ENCODE measurements at regions not wholly inside any gene's neighbourhood (a gene's known extent, or its start where the extent isn't known, plus 50 kb on each side); places are given as distances from the start of the nearest gene placed in this dataset.

GRCh38 chr2:47660168-47660567, 89.4 kb upstream of the KCNK12 start:
- Histone ChIP-seq H3K9me3 (replicated peaks in 1 of 3) (no peaks in the 10 kb centered on the region), H3K4me3 (no peak overlapping the region), H3K27me3 (no peaks in the 10 kb centered on the region), H3K36me3 (replicated peaks in 1 of 2) (no peaks in the 10 kb centered on the region), H3K4me1 (replicated peaks in 1 of 2) (no peaks in the 10 kb centered on the region), H3K27ac (no peak overlapping the region)
- TF ChIP-seq CTCF (IDR thresholded peaks at IDR 0.05) (no peak), POLR2A (IDR thresholded peaks at IDR 0.05) (no peak)
- 76 to 87% (median 79%) methylated on average over 3 of the region's 3 CpGs for WGBS, 4 donors
- intact Hi-C loops (cut with DNase I), result no loop called here
- DNase-seq, result no peak

- Histone ChIP-seq H3K27ac (no peak overlapping the region), H3K27me3 (no peaks in the 10 kb centered on the region), H3K9me3 (replicated peaks in 1 of 3) (no peaks in the 10 kb centered on the region), H3K4me1 (replicated peaks in 1 of 2) (no peaks in the 10 kb centered on the region), H3K36me3 (replicated peaks in 1 of 2) (no peaks in the 10 kb centered on the region), H3K4me3 (no peak overlapping the region)
- WGBS, 4 donors, result 76 to 89% (median 82%) methylated on average over 6 to 9 of the region's 9 CpGs
- no peak for DNase-seq
- intact Hi-C loops (cut with DNase I), result no loop called here
- no peak for TF ChIP-seq CTCF (IDR thresholded peaks at IDR 0.05)
- TF ChIP-seq POLR2A (IDR thresholded peaks at IDR 0.05), result no peak
Observed at GRCh38 chr2:47658646-47659320, 88.0 kb upstream of the KCNK12 start.

- TF ChIP-seq CTCF (IDR thresholded peaks at IDR 0.05) (no peak), POLR2A (IDR thresholded peaks at IDR 0.05) (no peak)
- Histone ChIP-seq H3K27me3 (no peaks in the 10 kb centered on the region), H3K4me3 (no peak overlapping the region), H3K9me3 (replicated peaks in 1 of 3) (no peaks in the 10 kb centered on the region), H3K4me1 (replicated peaks in 1 of 2) (no peaks in the 10 kb centered on the region), H3K36me3 (replicated peaks in 1 of 2) (no peaks in the 10 kb centered on the region), H3K27ac (no peak overlapping the region)
- no peak for DNase-seq
- WGBS, 4 donors, result 71 to 86% (median 84%) methylated on average over 6 to 7 of the region's 7 CpGs
- intact Hi-C loops (cut with DNase I), result no loop called here
Observed at GRCh38 chr2:47657886-47658489, 87.2 kb upstream of the KCNK12 start.

DNA sequence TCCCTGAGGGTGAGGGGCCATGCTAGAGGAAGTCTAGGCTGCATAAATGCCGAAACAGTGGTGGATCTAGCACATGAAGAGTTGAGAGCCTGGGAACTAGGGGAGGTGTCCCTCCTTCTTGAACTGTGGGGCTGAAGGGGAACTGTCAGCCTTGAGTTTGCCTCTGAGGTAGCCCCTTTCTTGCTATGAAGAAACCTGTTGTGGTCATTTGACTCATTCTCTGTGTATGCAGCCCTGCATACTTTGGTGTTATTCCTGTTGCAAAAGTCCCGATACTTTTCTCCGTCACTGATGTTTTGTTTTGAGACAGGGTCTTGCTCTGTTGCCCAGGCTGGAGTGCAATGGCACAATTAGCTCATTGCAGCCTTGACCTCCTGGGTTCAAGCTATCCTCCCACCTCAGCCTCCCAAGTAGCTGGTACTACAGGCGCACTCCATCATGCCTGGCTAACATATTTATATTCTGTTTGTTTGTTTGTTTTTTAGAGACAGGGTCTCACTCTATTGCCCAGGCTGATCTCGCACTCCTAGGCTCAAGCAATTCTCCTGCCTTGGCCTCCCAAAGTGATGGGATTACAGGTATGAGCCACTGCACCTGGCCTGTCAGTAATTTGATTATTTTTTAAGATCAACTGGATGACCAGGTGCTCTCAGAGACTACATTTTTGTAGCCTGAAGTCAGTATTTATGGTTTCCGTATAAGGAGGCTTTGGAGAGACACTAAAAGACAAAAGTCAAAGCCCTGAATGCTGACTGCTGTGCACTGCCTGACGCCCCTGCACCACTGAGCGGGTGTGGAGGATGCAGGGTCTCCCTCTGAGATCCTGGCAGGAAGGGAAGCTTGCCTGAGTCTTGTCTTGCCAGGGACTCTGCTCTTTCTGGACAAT, 86.2 kb upstream of the KCNK12 start:
- Histone ChIP-seq H3K4me1 (replicated peaks in 1 of 2) (no peaks in the 10 kb centered on the region), H3K4me3 (no peak overlapping the region), H3K27ac (no peak overlapping the region), H3K27me3 (no peaks in the 10 kb centered on the region), H3K36me3 (replicated peaks in 1 of 2) (no peaks in the 10 kb centered on the region), H3K9me3 (replicated peaks in 1 of 3) (no peaks in the 10 kb centered on the region)
- TF ChIP-seq POLR2A (IDR thresholded peaks at IDR 0.05) (no peak), CTCF (IDR thresholded peaks at IDR 0.05) (no peak)
- no peak for DNase-seq
- 87 to 92% (median 92%) methylated on average over 8 of the region's 8 CpGs for WGBS, 4 donors
- intact Hi-C loops (cut with DNase I), result no loop called here
